SK-N-SH treated with all-trans-retinoic acid at 6 μM for 48 hours (cell line): ENCODE measurements at regions not wholly inside any gene's neighbourhood (a gene's known extent, or its start where the extent isn't known, plus 50 kb on each side); places are given as distances from the start of the nearest gene placed in this dataset.

Source experiments
- ARNTL ChIP-seq: fragments of 450-650 bp; formaldehyde crosslinking; IDR thresholded peaks from 2 replicates; pipeline ENCODE4 v1.5.0; 2020; ENCODE audit warnings: low read depth, mild to moderate bottlenecking, moderate library complexity, borderline replicate concordance
- CSDC2 ChIP-seq: fragments of 250-450 bp; sonication (Bioruptor Pico); IDR thresholded peaks from 2 replicates; pipeline ENCODE4 v1.5.0; 2020; ENCODE audit warnings: mild to moderate bottlenecking, moderate library complexity
- RARB ChIP-seq: fragments of 250-450 bp; sonication (Bioruptor Pico); IDR thresholded peaks from 2 replicates; pipeline ENCODE4 v1.8.0; 2021; ENCODE audit warnings: mild to moderate bottlenecking, moderate library complexity
- SNAI2 ChIP-seq: fragments of 250-450 bp; sonication (Bioruptor Pico); IDR thresholded peaks from 2 replicates; pipeline ENCODE4 v1.5.0; 2020; ENCODE audit warnings: mild to moderate bottlenecking, moderate library complexity
- TOX ChIP-seq: fragments of 250-450 bp; sonication (Bioruptor Pico); IDR thresholded peaks from 2 replicates; pipeline ENCODE4 v1.8.0; 2021; ENCODE audit warnings: mild to moderate bottlenecking, moderate library complexity, borderline replicate concordance
- ZFP3 ChIP-seq: fragments of 250-450 bp; sonication (Bioruptor Pico); IDR thresholded peaks from 2 replicates; pipeline ENCODE4 v1.5.0; 2020; ENCODE audit warnings: mild to moderate bottlenecking, moderate library complexity
- ZFP30 ChIP-seq: fragments of 450-650 bp; formaldehyde crosslinking; IDR thresholded peaks from 2 replicates; pipeline ENCODE4 v1.5.0; 2022; ENCODE audit warnings: mild to moderate bottlenecking, moderate library complexity
- ZNF70 ChIP-seq: fragments of 450-650 bp; formaldehyde crosslinking; IDR thresholded peaks from 2 replicates; pipeline ENCODE4 v1.5.0; 2020; ENCODE audit warnings: mild to moderate bottlenecking, moderate library complexity
- ZNF8 ChIP-seq: fragments of 450-650 bp; formaldehyde crosslinking; IDR thresholded peaks from 2 replicates; pipeline ENCODE4 v1.5.0; 2020; ENCODE audit warnings: mild to moderate bottlenecking, moderate library complexity
- TF ChIP-seq, protein P1 (sequence below): fragments of 250-450 bp; sonication (Bioruptor Pico); IDR thresholded peaks from 2 replicates; pipeline ENCODE4 v1.5.1; 2021; ENCODE audit warnings: mild to moderate bottlenecking, moderate library complexity
- TF ChIP-seq, protein P2 (sequence below): fragments of 250-450 bp; sonication (Bioruptor Pico); IDR thresholded peaks from 2 replicates; pipeline ENCODE4 v1.8.0; 2020; ENCODE audit warnings: mild to moderate bottlenecking, moderate library complexity, borderline replicate concordance
- TF ChIP-seq, protein P3 (sequence below): fragments of 250-450 bp; sonication (Bioruptor Pico); IDR thresholded peaks from 2 replicates; pipeline ENCODE4 v1.5.0; 2020; ENCODE audit warnings: mild to moderate bottlenecking, moderate library complexity
- TF ChIP-seq, protein P4 (sequence below): fragments of 250-450 bp; sonication (Bioruptor Pico); IDR thresholded peaks from 2 replicates; pipeline ENCODE4 v1.5.1; 2020; ENCODE audit warnings: low read depth, mild to moderate bottlenecking, moderate library complexity

DNA sequence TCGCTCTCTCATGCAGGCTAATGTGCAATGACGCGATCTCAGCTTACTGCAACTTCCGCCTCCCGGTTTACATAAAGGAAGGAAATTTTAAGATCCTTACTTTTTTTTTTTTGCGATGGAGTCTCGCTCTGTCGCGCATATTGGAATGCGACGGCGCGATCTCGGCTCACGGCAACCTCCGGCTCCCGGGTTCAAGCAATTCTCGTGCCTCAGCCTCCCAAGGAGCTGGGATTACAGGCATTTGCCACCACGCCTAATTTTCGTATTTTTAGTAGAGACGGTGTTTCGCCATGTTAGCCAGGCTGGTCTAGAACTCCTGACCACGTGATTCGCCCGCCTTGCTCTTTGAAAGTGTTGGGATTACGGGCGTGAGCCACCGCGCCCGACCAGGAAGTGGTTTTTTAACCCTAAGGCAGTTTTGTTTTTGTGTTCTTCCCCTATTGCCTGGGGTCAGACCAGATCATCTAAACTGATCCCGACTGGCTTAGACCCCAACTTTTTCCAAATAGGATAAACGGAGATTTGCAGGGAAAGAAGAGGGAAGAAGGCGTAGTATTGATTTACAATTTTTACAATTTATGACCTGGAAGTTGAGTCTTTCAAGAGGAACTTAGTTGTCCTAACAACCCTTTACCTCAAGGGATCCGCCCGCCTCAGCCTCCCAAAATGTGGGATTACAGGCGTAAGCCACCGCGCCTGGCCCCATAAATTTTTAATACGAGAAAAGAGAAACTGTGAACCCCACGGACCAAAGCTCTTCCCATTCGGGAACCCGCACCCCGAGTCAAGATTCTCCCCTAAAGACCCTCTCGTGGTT lies 142.0 kb downstream of the ZNF737 start:
- TF ChIP-seq, protein P1, sequence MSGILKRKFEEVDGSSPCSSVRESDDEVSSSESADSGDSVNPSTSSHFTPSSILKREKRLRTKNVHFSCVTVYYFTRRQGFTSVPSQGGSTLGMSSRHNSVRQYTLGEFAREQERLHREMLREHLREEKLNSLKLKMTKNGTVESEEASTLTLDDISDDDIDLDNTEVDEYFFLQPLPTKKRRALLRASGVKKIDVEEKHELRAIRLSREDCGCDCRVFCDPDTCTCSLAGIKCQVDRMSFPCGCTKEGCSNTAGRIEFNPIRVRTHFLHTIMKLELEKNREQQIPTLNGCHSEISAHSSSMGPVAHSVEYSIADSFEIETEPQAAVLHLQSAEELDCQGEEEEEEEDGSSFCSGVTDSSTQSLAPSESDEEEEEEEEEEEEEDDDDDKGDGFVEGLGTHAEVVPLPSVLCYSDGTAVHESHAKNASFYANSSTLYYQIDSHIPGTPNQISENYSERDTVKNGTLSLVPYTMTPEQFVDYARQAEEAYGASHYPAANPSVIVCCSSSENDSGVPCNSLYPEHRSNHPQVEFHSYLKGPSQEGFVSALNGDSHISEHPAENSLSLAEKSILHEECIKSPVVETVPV (CRISPR knock-in tag), result no peak
- TF ChIP-seq CSDC2 (CRISPR knock-in tag), result no peak
- TF ChIP-seq ARNTL (CRISPR knock-in tag), result no peak
- TF ChIP-seq SNAI2 (CRISPR knock-in tag), result no peak
- TF ChIP-seq, protein P2, sequence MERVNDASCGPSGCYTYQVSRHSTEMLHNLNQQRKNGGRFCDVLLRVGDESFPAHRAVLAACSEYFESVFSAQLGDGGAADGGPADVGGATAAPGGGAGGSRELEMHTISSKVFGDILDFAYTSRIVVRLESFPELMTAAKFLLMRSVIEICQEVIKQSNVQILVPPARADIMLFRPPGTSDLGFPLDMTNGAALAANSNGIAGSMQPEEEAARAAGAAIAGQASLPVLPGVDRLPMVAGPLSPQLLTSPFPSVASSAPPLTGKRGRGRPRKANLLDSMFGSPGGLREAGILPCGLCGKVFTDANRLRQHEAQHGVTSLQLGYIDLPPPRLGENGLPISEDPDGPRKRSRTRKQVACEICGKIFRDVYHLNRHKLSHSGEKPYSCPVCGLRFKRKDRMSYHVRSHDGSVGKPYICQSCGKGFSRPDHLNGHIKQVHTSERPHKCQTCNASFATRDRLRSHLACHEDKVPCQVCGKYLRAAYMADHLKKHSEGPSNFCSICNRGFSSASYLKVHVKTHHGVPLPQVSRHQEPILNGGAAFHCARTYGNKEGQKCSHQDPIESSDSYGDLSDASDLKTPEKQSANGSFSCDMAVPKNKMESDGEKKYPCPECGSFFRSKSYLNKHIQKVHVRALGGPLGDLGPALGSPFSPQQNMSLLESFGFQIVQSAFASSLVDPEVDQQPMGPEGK, result no peak
- TF ChIP-seq ZNF8 (CRISPR knock-in tag), result no peak
- no peak for TF ChIP-seq TOX (CRISPR knock-in tag)
- TF ChIP-seq RARB (CRISPR knock-in tag), result no peak
- TF ChIP-seq, protein P3, sequence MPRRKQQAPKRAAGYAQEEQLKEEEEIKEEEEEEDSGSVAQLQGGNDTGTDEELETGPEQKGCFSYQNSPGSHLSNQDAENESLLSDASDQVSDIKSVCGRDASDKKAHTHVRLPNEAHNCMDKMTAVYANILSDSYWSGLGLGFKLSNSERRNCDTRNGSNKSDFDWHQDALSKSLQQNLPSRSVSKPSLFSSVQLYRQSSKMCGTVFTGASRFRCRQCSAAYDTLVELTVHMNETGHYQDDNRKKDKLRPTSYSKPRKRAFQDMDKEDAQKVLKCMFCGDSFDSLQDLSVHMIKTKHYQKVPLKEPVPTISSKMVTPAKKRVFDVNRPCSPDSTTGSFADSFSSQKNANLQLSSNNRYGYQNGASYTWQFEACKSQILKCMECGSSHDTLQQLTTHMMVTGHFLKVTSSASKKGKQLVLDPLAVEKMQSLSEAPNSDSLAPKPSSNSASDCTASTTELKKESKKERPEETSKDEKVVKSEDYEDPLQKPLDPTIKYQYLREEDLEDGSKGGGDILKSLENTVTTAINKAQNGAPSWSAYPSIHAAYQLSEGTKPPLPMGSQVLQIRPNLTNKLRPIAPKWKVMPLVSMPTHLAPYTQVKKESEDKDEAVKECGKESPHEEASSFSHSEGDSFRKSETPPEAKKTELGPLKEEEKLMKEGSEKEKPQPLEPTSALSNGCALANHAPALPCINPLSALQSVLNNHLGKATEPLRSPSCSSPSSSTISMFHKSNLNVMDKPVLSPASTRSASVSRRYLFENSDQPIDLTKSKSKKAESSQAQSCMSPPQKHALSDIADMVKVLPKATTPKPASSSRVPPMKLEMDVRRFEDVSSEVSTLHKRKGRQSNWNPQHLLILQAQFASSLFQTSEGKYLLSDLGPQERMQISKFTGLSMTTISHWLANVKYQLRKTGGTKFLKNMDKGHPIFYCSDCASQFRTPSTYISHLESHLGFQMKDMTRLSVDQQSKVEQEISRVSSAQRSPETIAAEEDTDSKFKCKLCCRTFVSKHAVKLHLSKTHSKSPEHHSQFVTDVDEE (CRISPR knock-in tag), result no peak
- TF ChIP-seq, protein P4, sequence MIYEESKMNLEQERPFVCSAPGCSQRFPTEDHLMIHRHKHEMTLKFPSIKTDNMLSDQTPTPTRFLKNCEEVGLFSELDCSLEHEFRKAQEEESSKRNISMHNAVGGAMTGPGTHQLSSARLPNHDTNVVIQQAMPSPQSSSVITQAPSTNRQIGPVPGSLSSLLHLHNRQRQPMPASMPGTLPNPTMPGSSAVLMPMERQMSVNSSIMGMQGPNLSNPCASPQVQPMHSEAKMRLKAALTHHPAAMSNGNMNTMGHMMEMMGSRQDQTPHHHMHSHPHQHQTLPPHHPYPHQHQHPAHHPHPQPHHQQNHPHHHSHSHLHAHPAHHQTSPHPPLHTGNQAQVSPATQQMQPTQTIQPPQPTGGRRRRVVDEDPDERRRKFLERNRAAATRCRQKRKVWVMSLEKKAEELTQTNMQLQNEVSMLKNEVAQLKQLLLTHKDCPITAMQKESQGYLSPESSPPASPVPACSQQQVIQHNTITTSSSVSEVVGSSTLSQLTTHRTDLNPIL (CRISPR knock-in tag), result no peak
- no peak for TF ChIP-seq ZFP3 (CRISPR knock-in tag)
- no peak for TF ChIP-seq ZNF70 (CRISPR knock-in tag)
- no peak for TF ChIP-seq ZFP30 (CRISPR knock-in tag)
